Smooth muscle cell (in vitro differentiated cells): ENCODE measurements at regions not wholly inside any gene's neighbourhood (a gene's known extent, or its start where the extent isn't known, plus 50 kb on each side); places are given as distances from the start of the nearest gene placed in this dataset.

Experiments used
- DNase-seq: peaks from one replicate; lab custom pipeline; 2025; ENCODE audit not compliant: unreplicated experiment; lab: John Stamatoyannopoulos, UW
- H2AFZ ChIP-seq: fragments of 200-600 bp; sonication (generic); 2 replicates; pipeline ENCODE4 v1.6.0; 2016; ENCODE audit warnings: antibody characterized with exemption, low read depth, mild to moderate bottlenecking
- H3F3A ChIP-seq: fragments of 200-600 bp; sonication (generic); 2 replicates; pipeline ENCODE4 v1.6.0; 2017; ENCODE audit warnings: antibody characterized with exemption, low read depth
- H3K27ac ChIP-seq: fragments of 200-600 bp; sonication (generic); 2 replicates; pipeline ENCODE4 v1.5.1; 2016; ENCODE audit warnings: low read depth, mild to moderate bottlenecking
- H3K27me3 ChIP-seq: fragments of 200-600 bp; sonication (generic); 2 replicates; pipeline ENCODE4 v1.6.1; 2016; ENCODE audit warnings: low read depth, mild to moderate bottlenecking
- H3K36me3 ChIP-seq: fragments of 200-600 bp; sonication (generic); 2 replicates; pipeline ENCODE4 v1.5.1; 2016; ENCODE audit warnings: low read depth
- H3K4me1 ChIP-seq: fragments of 200-600 bp; sonication (generic); 2 replicates; pipeline ENCODE4 v1.5.1; 2016; ENCODE audit warnings: low read depth
- H3K4me2 ChIP-seq: fragments of 200-600 bp; sonication (generic); 2 replicates; pipeline ENCODE4 v1.6.0; 2016; ENCODE audit warnings: mild to moderate bottlenecking
- H3K4me3 ChIP-seq: fragments of 200-600 bp; sonication (generic); 2 replicates; pipeline ENCODE4 v1.5.1; 2016; ENCODE audit warnings: mild to moderate bottlenecking
- H3K79me2 ChIP-seq: fragments of 200-600 bp; sonication (generic); 2 replicates; pipeline ENCODE4 v1.6.0; 2016; ENCODE audit warnings: low read depth, mild to moderate bottlenecking
- H3K9ac ChIP-seq: fragments of 200-600 bp; sonication (generic); 2 replicates; pipeline ENCODE4 v1.6.0; 2016; ENCODE audit warnings: low read depth
- H3K9me3 ChIP-seq: fragments of 200-600 bp; sonication (generic); replicated peaks from 2 replicates; pipeline ENCODE4 v1.5.1; 2016; ENCODE audit warnings: low read depth
- H4K20me1 ChIP-seq: fragments of 200-600 bp; sonication (generic); 2 replicates; pipeline ENCODE4 v1.6.0; 2016; ENCODE audit warnings: low read depth
- WGBS: methylation state at CpG from one replicate; pipeline ENCODE4 v1.1.7; 2016; ENCODE audit warnings: low lambda C conversion rate; 5-methylcytosine and 5-hydroxymethylcytosine counted together
- TF ChIP-seq, protein P1 (sequence below): fragments of 200-600 bp; sonication (generic); IDR thresholded peaks from 2 replicates; pipeline ENCODE4 v1.5.1; 2017; ENCODE audit warnings: borderline replicate concordance, mild to moderate bottlenecking, antibody characterized with exemption; ENCODE audit not compliant: insufficient read depth, poor library complexity, severe bottlenecking

DNA sequence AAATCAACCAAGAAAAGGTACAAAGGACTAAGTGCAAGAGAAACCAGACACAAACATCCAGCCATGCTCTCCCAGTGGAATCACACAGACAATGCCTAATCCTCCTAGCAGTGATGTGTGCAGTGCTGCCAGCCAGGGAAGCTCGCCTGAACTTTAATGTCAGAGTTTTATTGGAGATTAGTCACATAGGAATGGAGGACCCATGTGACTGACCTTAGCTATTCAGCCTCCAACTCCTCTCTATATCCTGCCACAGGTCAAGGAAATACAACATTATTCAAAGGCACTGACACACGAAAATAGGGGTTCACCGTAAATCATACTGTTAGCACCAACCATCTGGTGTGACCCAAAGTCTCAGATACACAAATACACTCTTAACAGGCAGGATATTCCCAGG lies 684.6 kb downstream of the DOK5 start:
- no peaks in the 10 kb centered on the region for H3K79me2 ChIP-seq
- H3K9me3 ChIP-seq, result no peaks in the 10 kb centered on the region
- H2AFZ ChIP-seq, result no peak overlapping the region
- H3K36me3 ChIP-seq, result no peaks in the 10 kb centered on the region
- H3F3A ChIP-seq, result no peaks in the 10 kb centered on the region
- DNase-seq, result no peak
- H3K4me1 ChIP-seq, result no peaks in the 10 kb centered on the region
- 60% methylated on average over 3 of the region's 3 CpGs for WGBS
- no peak overlapping the region for H3K4me3 ChIP-seq
- H3K4me2 ChIP-seq, result no peak overlapping the region
- H4K20me1 ChIP-seq, result no peaks in the 10 kb centered on the region
- TF ChIP-seq, protein P1, sequence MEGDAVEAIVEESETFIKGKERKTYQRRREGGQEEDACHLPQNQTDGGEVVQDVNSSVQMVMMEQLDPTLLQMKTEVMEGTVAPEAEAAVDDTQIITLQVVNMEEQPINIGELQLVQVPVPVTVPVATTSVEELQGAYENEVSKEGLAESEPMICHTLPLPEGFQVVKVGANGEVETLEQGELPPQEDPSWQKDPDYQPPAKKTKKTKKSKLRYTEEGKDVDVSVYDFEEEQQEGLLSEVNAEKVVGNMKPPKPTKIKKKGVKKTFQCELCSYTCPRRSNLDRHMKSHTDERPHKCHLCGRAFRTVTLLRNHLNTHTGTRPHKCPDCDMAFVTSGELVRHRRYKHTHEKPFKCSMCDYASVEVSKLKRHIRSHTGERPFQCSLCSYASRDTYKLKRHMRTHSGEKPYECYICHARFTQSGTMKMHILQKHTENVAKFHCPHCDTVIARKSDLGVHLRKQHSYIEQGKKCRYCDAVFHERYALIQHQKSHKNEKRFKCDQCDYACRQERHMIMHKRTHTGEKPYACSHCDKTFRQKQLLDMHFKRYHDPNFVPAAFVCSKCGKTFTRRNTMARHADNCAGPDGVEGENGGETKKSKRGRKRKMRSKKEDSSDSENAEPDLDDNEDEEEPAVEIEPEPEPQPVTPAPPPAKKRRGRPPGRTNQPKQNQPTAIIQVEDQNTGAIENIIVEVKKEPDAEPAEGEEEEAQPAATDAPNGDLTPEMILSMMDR, result no peak
- H3K27ac ChIP-seq, result peak overlapping the region; percentile 65
- H3K9ac ChIP-seq, result no peak overlapping the region
- no peaks in the 10 kb centered on the region for H3K27me3 ChIP-seq

- no peak overlapping the region for H2AFZ ChIP-seq
- no peaks in the 10 kb centered on the region for H3K36me3 ChIP-seq
- TF ChIP-seq, protein P1, result no peak
- H4K20me1 ChIP-seq, result no peaks in the 10 kb centered on the region
- H3K4me3 ChIP-seq, result no peak overlapping the region
- no peaks in the 10 kb centered on the region for H3K9me3 ChIP-seq
- no peaks in the 10 kb centered on the region for H3K27me3 ChIP-seq
- no peak overlapping the region for H3K4me2 ChIP-seq
- 86% methylated on average over 3 of the region's 3 CpGs for WGBS
- no peaks in the 10 kb centered on the region for H3K4me1 ChIP-seq
- DNase-seq, result no peak
- peak overlapping the region; percentile 59 for H3K27ac ChIP-seq
- no peak overlapping the region for H3K9ac ChIP-seq
- no peaks in the 10 kb centered on the region for H3F3A ChIP-seq
- H3K79me2 ChIP-seq, result no peaks in the 10 kb centered on the region
Observed at GRCh38 chr20:55159230-55159629, 683.8 kb downstream of the DOK5 start.

GRCh38 chr20:55158446-55158845 lies 683.1 kb downstream of the DOK5 start:
- Histone ChIP-seq H3K9ac (no peak overlapping the region), H3K36me3 (no peaks in the 10 kb centered on the region), H2AFZ (no peak overlapping the region), H3K27ac (no peak overlapping the region), H3K79me2 (no peaks in the 10 kb centered on the region), H3K4me3 (no peak overlapping the region), H3K27me3 (no peaks in the 10 kb centered on the region), H3K4me1 (no peaks in the 10 kb centered on the region), H3K4me2 (no peak overlapping the region), H4K20me1 (no peaks in the 10 kb centered on the region), H3F3A (no peaks in the 10 kb centered on the region), H3K9me3 (no peaks in the 10 kb centered on the region)
- DNase-seq, result no peak
- TF ChIP-seq, protein P1, result no peak
- 94% methylated on average over 2 of the region's 2 CpGs for WGBS

DNA sequence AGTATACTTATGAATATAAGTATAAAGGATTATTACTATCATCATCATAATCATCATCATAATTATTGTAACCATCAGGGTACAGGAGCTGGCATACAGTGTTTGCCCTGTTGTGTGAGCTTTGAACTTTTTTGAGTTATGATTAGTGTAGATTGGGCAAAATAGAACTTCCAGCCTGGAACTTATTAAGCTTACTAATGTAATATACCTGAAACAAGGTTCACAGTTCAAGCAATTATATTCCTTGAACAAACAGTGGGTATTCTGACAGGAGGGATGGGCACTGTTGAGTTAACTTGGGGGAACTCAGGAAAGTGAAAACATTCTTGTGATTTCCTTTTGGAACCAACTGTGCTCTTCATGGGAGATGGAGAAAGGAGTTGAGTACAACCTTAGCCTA lies 680.0 kb downstream of the DOK5 start:
- no peaks in the 10 kb centered on the region for H3F3A ChIP-seq
- H3K4me2 ChIP-seq, result no peak overlapping the region
- H3K4me1 ChIP-seq, result no peaks in the 10 kb centered on the region
- H3K9ac ChIP-seq, result no peak overlapping the region
- H3K36me3 ChIP-seq, result no peaks in the 10 kb centered on the region
- H3K27ac ChIP-seq, result no peak overlapping the region
- DNase-seq, result no peak
- no peaks in the 10 kb centered on the region for H3K9me3 ChIP-seq
- no peaks in the 10 kb centered on the region for H4K20me1 ChIP-seq
- TF ChIP-seq, protein P1, result no peak
- H2AFZ ChIP-seq, result no peak overlapping the region
- no peak overlapping the region for H3K4me3 ChIP-seq
- no peaks in the 10 kb centered on the region for H3K27me3 ChIP-seq
- H3K79me2 ChIP-seq, result no peaks in the 10 kb centered on the region
